Activated CD4-positive, alpha-beta T cell treated with anti-CD3 and anti-CD28 coated beads, Interleukin-2, Interleukin-4, amounts not matched to agents 100 ng/mL and 50 ng/mL, durations not matched to agents 16 hours and 8 hours (primary cell): ENCODE measurements at regions not wholly inside any gene's neighbourhood (a gene's known extent, or its start where the extent isn't known, plus 50 kb on each side); places are given as distances from the start of the nearest gene placed in this dataset.

Source experiments
- DNase-seq: peaks from one replicate; pipeline ENCODE4 v3.0.0-alpha.2; 2020; ENCODE audit warnings: low spot score

- no peak for DNase-seq
These were observed 136.2 kb upstream of the ZBTB40 start for GRCh38 chr1:22315315-22316078.

GRCh38 chr1:22317231-22317919 is 134.3 kb upstream of the ZBTB40 start:
- no peak for DNase-seq

- DNase-seq = no peak
These were observed 133.8 kb upstream of the ZBTB40 start for GRCh38 chr1:22317920-22318243.

- DNase-seq = no peak
These were observed 133.2 kb upstream of the ZBTB40 start for GRCh38 chr1:22318279-22318981.

- DNase-seq = no peak
These were observed 132.0 kb upstream of the ZBTB40 start for GRCh38 chr1:22319608-22320007.

GRCh38 chr1:22320587-22321344 is 130.9 kb upstream of the ZBTB40 start:
- DNase-seq = no peak

- no peak for DNase-seq
These were observed 129.7 kb upstream of the ZBTB40 start for GRCh38 chr1:22321917-22322316.

GRCh38 chr1:22323141-22323845 is 128.4 kb upstream of the ZBTB40 start:
- DNase-seq = no peak

- DNase-seq = no peak
These were observed 127.7 kb upstream of the ZBTB40 start for GRCh38 chr1:22323846-22324504.

- no peak for DNase-seq
These were observed 125.9 kb upstream of the ZBTB40 start for GRCh38 chr1:22325531-22326371.

- no peak for DNase-seq
These were observed 125.2 kb upstream of the ZBTB40 start for GRCh38 chr1:22326372-22326915.

GRCh38 chr1:22326931-22327330 is 124.7 kb upstream of the ZBTB40 start:
- no peak for DNase-seq

GRCh38 chr1:22327411-22327810 is 124.2 kb upstream of the ZBTB40 start:
- DNase-seq = no peak

GRCh38 chr1:22328331-22329147 is 123.1 kb upstream of the ZBTB40 start:
- no peak for DNase-seq

- DNase-seq = no peak
These were observed 122.5 kb upstream of the ZBTB40 start for GRCh38 chr1:22329148-22329515.

GRCh38 chr1:22330092-22330759 is 121.4 kb upstream of the ZBTB40 start:
- DNase-seq = no peak

- DNase-seq = no peak
These were observed 120.9 kb upstream of the ZBTB40 start for GRCh38 chr1:22330760-22331119.

- no peak for DNase-seq
These were observed 119.8 kb upstream of the ZBTB40 start for GRCh38 chr1:22331618-22332423.
